ENCODE measurements at regions not wholly inside any gene's neighbourhood (a gene's known extent, or its start where the extent isn't known, plus 50 kb on each side); places are given as distances from the start of the nearest gene placed in this dataset.

- TF ChIP-seq CTCF (IDR thresholded peaks at IDR 0.05; ENCODE audit: low read depth, low read length, missing input control) (no peak), REST (IDR thresholded peaks at IDR 0.05) (no peak), RAD21 (IDR thresholded peaks at IDR 0.05) (no peak), EGR1 (IDR thresholded peaks at IDR 0.05; ENCODE audit: low read depth in 2 of 2) (no peak), FOXA1 (IDR thresholded peaks at IDR 0.05) (no peak), ZBTB33 (IDR thresholded peaks at IDR 0.05) (no peak), MAX (IDR thresholded peaks at IDR 0.05) (no peak), ATF3 (IDR thresholded peaks at IDR 0.05) (no peak), TAF1 (conservative IDR thresholded peaks at IDR 0.05) (no peak)
Observed at GRCh38 chr3:23659274-23659673, 146.5 kb upstream of the UBE2E1 start.

All from liver (tissue), 3 donors.